ENCODE measurements at regions not wholly inside any gene's neighbourhood (a gene's known extent, or its start where the extent isn't known, plus 50 kb on each side); places are given as distances from the start of the nearest gene placed in this dataset.

DNA sequence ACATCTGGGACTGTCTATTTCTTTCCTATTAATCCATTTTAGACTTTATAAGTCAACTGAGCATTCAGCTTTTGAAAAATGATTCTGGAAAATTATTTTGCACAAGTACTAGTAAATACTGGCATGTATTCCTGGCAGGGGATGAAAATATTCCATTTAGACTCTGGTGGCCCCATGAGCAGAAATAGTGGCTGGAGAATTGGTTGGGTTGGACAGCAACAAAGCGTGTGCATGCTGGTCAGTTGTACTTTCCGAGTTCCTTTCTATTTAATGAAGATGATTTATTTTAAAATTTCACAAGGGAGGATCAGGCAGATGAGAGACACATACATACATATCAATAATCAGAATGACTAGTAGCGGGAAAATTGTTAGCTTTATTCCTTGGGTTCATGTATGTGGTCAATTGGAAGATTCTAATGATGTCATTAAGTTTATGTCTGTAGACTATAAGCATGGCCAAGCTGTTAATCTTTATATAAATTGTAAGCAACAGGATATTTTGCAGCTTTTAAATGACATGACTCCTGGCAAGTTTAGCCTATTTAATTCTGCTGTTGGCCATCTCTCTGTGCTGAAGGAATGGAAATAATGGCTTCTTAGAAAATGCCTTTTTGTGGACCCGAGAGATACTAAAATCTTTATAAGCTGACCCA is 541.6 kb downstream of the SLC4A3 start:
- no peak overlapping the region for H2AFZ ChIP-seq
- no peak overlapping the region for H3K27ac ChIP-seq
- no peaks in the 10 kb centered on the region for H3K27me3 ChIP-seq
- no peaks in the 10 kb centered on the region for H3K79me2 ChIP-seq
- WGBS (ENCODE audit: low lambda C conversion rate, missing lambda C conversion rate) = 88% methylated on average over 4 of the region's 4 CpGs
- H3K9me2 ChIP-seq (replicated peaks; ENCODE audit: insufficient read depth) = no peaks in the 10 kb centered on the region
- H4K20me1 ChIP-seq (ENCODE audit: insufficient read depth, poor library complexity, severe bottlenecking) = no peaks in the 10 kb centered on the region
- H3K9me3 ChIP-seq (ENCODE audit: low read depth) = no peaks in the 10 kb centered on the region
- H3K4me2 ChIP-seq = no peak overlapping the region
- TF ChIP-seq CTCF (IDR thresholded peaks at IDR 0.05; ENCODE audit: poor library complexity) (no peak), EZH2phosphoT487 (IDR thresholded peaks at IDR 0.05; ENCODE audit: low read depth, severe bottlenecking, unreplicated experiment) (no peak), EZH2 (IDR thresholded peaks at IDR 0.05; ENCODE audit: borderline replicate concordance) (no peak)
- H3K36me3 ChIP-seq (replicated peaks; ENCODE audit: insufficient read depth, low read depth) = no peaks in the 10 kb centered on the region
- DNase-seq (ENCODE audit: low spot score) = no peak
- H3K4me3 ChIP-seq = no peak overlapping the region
- no peaks in the 10 kb centered on the region for H3K4me1 ChIP-seq (ENCODE audit: insufficient read depth)

GRCh38 chr2:220174826-220175225 is 547.4 kb downstream of the SLC4A3 start:
- Histone ChIP-seq H3K9me3 (ENCODE audit: low read depth) (no peaks in the 10 kb centered on the region), H3K9me2 (replicated peaks; ENCODE audit: insufficient read depth) (no peaks in the 10 kb centered on the region), H3K4me3 (no peak overlapping the region), H3K4me1 (ENCODE audit: insufficient read depth) (no peaks in the 10 kb centered on the region), H2AFZ (no peak overlapping the region), H3K27me3 (no peaks in the 10 kb centered on the region), H3K27ac (no peak overlapping the region), H3K4me2 (no peak overlapping the region), H4K20me1 (ENCODE audit: insufficient read depth, poor library complexity, severe bottlenecking) (no peaks in the 10 kb centered on the region), H3K79me2 (no peaks in the 10 kb centered on the region), H3K36me3 (replicated peaks; ENCODE audit: insufficient read depth, low read depth) (no peaks in the 10 kb centered on the region)
- TF ChIP-seq EZH2 (IDR thresholded peaks at IDR 0.05; ENCODE audit: borderline replicate concordance) = no peak
- no peak for TF ChIP-seq CTCF (IDR thresholded peaks at IDR 0.05; ENCODE audit: poor library complexity)
- no peak for TF ChIP-seq EZH2phosphoT487 (IDR thresholded peaks at IDR 0.05; ENCODE audit: low read depth, severe bottlenecking, unreplicated experiment)
- WGBS (ENCODE audit: low lambda C conversion rate, missing lambda C conversion rate) = 72% methylated on average over 2 of the region's 2 CpGs
- DNase-seq (ENCODE audit: low spot score) = no peak

GRCh38 chr2:220175967-220176366 is 548.5 kb downstream of the SLC4A3 start:
- TF ChIP-seq EZH2 (IDR thresholded peaks at IDR 0.05; ENCODE audit: borderline replicate concordance) (no peak), EZH2phosphoT487 (IDR thresholded peaks at IDR 0.05; ENCODE audit: low read depth, severe bottlenecking, unreplicated experiment) (no peak), CTCF (IDR thresholded peaks at IDR 0.05; ENCODE audit: poor library complexity) (no peak)
- H4K20me1 ChIP-seq (ENCODE audit: insufficient read depth, poor library complexity, severe bottlenecking) = no peaks in the 10 kb centered on the region
- no peak overlapping the region for H3K4me3 ChIP-seq
- H3K4me1 ChIP-seq (ENCODE audit: insufficient read depth) = no peaks in the 10 kb centered on the region
- no peak overlapping the region for H3K4me2 ChIP-seq
- H3K36me3 ChIP-seq (replicated peaks; ENCODE audit: insufficient read depth, low read depth) = no peaks in the 10 kb centered on the region
- no peak for DNase-seq (ENCODE audit: low spot score)
- no peak overlapping the region for H2AFZ ChIP-seq
- 88% methylated on average over 2 of the region's 2 CpGs for WGBS (ENCODE audit: low lambda C conversion rate, missing lambda C conversion rate)
- no peaks in the 10 kb centered on the region for H3K9me3 ChIP-seq (ENCODE audit: low read depth)
- H3K79me2 ChIP-seq = no peaks in the 10 kb centered on the region
- H3K27ac ChIP-seq = no peak overlapping the region
- H3K9me2 ChIP-seq (replicated peaks; ENCODE audit: insufficient read depth) = no peaks in the 10 kb centered on the region
- H3K27me3 ChIP-seq = no peaks in the 10 kb centered on the region

Data from hepatocyte (in vitro differentiated cells).